GM08714 (cell line): ENCODE measurements at regions not wholly inside any gene's neighbourhood (a gene's known extent, or its start where the extent isn't known, plus 50 kb on each side); places are given as distances from the start of the nearest gene placed in this dataset.

Experiments used
- H3K4me3 ChIP-seq: fragments of 200-500 bp; sonication (Bioruptor generic); 2 replicates; pipeline ENCODE4 v1.5.1; 2014; ENCODE audit warnings: mild to moderate bottlenecking, low read length, inconsistent platforms
- ZNF274 ChIP-seq: IDR thresholded peaks from 2 replicates; pipeline ENCODE4 v1.6.1; 2012; ENCODE audit warnings: mild to moderate bottlenecking, low read depth, low read length

GRCh38 chr14:85911044-85911443, 381.1 kb downstream of the FLRT2 start:
- no peak for TF ChIP-seq ZNF274

GRCh38 chr14:85909581-85909980, 379.6 kb downstream of the FLRT2 start:
- no peak overlapping the region for H3K4me3 ChIP-seq
- TF ChIP-seq ZNF274: no peak

More at GRCh38 chr14:85911044-85911443, 381.1 kb downstream of the FLRT2 start:
- no peak overlapping the region for H3K4me3 ChIP-seq

DNA sequence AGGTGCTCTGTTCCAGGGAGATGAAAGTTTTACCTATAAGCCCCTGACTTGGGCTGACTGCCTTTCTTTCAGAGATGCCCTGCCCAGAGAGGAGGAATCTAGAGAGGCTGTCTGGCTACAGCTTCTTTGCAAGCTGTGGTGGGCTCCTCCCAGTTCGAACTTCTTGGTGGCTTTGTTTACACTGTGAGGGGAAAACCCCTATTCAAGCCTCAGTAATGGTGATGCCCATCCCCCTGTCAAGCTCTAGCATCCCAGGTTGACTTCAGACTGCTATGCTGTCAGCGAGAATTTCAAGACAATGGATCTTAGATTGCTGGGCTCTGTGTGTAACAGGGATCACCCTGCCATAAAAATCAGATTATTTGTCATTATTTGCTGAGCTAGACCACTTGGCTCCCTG, 377.6 kb downstream of the FLRT2 start:
- H3K4me3 ChIP-seq: no peak overlapping the region
- no peak for TF ChIP-seq ZNF274

GRCh38 chr14:85897808-85898207, 367.9 kb downstream of the FLRT2 start:
- no peak overlapping the region for H3K4me3 ChIP-seq
- TF ChIP-seq ZNF274: no peak

DNA sequence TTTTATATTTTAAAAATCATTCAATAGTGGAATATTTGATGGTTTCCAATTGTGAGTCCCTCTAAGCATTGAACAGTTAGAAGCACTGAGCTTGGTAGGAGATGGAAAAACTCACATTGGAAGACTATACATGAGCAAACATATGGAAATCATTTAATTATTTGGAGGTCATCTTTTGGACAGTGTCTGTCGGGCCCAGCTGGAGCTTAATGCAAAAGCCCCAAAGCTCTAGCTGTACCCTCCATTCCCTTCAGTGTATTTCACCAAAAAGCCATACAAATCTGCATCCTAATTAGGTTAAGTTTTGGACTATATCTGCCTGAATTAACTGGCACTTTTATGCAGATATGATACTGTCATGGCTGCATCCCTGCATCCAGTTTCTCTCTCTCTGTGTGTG, 365.7 kb downstream of the FLRT2 start:
- TF ChIP-seq ZNF274: no peak
- no peak overlapping the region for H3K4me3 ChIP-seq

DNA sequence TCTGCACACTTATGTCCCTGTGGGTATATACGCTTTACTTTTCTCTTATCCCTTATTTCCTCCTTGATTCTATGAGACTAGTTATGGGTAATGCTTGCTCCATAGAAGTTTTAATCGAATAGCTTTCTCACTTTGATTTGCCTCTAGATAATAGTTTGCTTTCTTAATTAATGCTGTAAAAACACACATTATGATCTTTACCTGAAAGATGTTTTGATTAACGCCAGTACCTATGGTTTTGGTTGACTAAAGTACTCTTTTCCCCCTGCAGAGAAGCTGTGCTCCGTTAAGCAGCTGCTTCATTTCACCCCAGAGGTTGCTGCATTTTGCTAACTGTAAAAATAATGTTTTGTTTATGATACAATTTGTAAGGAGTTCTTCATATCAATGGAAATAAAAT, 362.3 kb downstream of the FLRT2 start:
- H3K4me3 ChIP-seq: no peak overlapping the region
- TF ChIP-seq ZNF274: no peak

- TF ChIP-seq ZNF274: no peak
- no peak overlapping the region for H3K4me3 ChIP-seq
Measured at GRCh38 chr14:85883966-85884365, 354.0 kb downstream of the FLRT2 start.

DNA sequence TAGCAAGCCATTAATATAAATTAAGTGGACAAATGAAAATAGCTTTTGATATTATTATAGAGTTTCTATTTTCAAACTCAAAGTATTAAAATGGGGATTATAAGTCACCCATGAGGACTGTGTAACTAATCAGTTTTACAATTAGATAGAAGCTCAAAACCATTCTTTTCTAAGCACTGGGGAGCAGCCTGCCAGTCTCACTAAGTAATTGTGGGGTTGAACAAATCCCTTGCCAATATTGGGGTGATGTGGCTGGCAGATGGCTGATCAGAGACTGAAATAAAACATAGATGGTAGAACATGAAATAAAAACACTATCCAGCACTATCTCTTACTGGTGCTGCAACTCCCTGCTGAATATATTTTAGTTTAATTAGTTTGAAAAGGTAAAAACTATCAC, 353.2 kb downstream of the FLRT2 start:
- no peak overlapping the region for H3K4me3 ChIP-seq
- TF ChIP-seq ZNF274: no peak

- H3K4me3 ChIP-seq: no peak overlapping the region
- TF ChIP-seq ZNF274: no peak
Measured at GRCh38 chr14:85881935-85882334, 352.0 kb downstream of the FLRT2 start.

- H3K4me3 ChIP-seq: no peak overlapping the region
- TF ChIP-seq ZNF274: no peak
Measured at GRCh38 chr14:85878874-85879273, 348.9 kb downstream of the FLRT2 start.

DNA sequence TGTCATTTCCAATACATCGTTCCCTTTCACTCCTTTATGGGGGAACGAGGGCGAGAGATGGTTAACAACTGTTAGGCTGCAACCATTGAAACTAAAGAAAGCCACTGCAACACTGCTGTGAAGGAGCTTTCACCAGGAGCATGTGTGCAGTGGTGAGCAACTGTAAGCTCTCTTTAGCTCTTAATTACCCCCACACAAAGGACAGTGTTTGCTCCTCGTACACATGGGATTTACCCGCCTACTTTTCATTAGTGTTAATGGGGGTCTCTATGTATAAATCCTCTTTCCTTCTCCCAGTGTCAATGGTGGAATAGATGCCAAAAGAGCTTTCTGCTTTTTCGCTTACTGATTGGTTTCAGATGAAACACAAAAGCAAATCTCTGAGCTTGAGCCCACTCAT, 343.1 kb downstream of the FLRT2 start:
- no peak overlapping the region for H3K4me3 ChIP-seq
- TF ChIP-seq ZNF274: no peak

DNA sequence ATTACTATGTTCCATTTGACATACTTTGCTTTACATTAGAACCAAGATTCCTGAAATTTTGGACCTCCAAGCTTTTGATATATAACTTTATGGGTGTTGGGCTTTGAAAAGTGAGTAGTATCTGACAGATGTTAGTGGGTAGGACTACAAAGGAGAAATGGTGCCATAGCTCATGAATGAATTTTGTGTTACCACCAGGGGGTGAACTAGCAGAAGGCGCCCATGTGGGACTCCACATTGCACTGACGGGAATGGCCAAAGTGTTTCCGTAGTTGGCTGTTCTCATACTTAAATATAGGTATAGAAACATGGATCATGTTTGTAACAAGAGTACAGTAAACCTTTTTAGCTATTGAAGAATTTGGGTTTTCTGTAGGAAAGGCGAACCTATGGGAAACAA, 337.5 kb downstream of the FLRT2 start:
- no peak overlapping the region for H3K4me3 ChIP-seq
- TF ChIP-seq ZNF274: no peak

- TF ChIP-seq ZNF274: no peak
- no peak overlapping the region for H3K4me3 ChIP-seq
Measured at GRCh38 chr14:85865701-85866100, 335.8 kb downstream of the FLRT2 start.

- TF ChIP-seq ZNF274: no peak
- no peak overlapping the region for H3K4me3 ChIP-seq
Measured at GRCh38 chr14:85858634-85859033, 328.7 kb downstream of the FLRT2 start.

GRCh38 chr14:85856430-85856829, 326.5 kb downstream of the FLRT2 start:
- no peak for TF ChIP-seq ZNF274
- H3K4me3 ChIP-seq: no peak overlapping the region

DNA sequence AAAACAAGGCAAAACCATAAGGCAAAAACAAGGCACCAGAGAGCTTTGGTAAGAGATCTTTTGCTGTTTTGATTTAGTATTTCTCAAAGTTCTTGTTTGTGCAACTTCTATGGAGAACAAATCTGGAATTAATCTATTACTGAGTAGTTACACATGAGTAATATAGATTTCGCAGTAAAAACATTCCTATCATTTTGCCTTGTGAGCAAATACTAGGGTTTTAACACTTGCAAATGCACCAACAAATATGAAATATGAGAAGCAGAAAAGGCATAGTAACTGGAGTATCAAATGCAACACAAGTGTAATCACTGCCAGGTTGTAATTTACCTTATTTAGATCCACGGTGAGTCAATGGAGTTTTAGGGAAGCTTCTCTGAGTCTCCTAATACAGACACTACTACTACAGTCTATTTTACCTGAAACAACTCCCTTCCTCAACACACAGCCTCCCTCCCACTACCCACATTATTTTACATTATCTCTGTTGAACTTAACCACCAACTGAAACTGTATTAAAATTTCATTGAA, 324.1 kb downstream of the FLRT2 start:
- H3K4me3 ChIP-seq: no peak overlapping the region
- TF ChIP-seq ZNF274: no peak
